Adipocyte (in vitro differentiated cells): ENCODE measurements at regions not wholly inside any gene's neighbourhood (a gene's known extent, or its start where the extent isn't known, plus 50 kb on each side); places are given as distances from the start of the nearest gene placed in this dataset.

ENCODE experiments used
- DNase-seq: peaks from one replicate; pipeline ENCODE4 v3.0.0-alpha.2; 2015; ENCODE audit warnings: low read depth
- H3K27me3 ChIP-seq: replicated peaks from 2 replicates; pipeline ENCODE4 v1.7.0; 2013; ENCODE audit warnings: mild to moderate bottlenecking, low read length, moderate library complexity; ENCODE audit not compliant: control insufficient read depth, insufficient read depth
- H3K36me3 ChIP-seq: 2 replicates; pipeline ENCODE4 v1.7.0; 2013; ENCODE audit warnings: low read length, mild to moderate bottlenecking, moderate library complexity; ENCODE audit not compliant: control insufficient read depth, insufficient read depth, severe bottlenecking
- H3K4me1 ChIP-seq: 2 replicates; pipeline ENCODE4 v1.7.0; 2013; ENCODE audit warnings: mild to moderate bottlenecking, low read length, moderate library complexity; ENCODE audit not compliant: control insufficient read depth, insufficient read depth
- H3K4me3 ChIP-seq: 2 replicates; pipeline ENCODE4 v1.7.0; 2013; ENCODE audit warnings: mild to moderate bottlenecking, low read length, moderate library complexity
- H3K9ac ChIP-seq: 2 replicates; pipeline ENCODE4 v1.7.0; 2013; ENCODE audit warnings: mild to moderate bottlenecking, low read length, moderate library complexity
- H3K9me3 ChIP-seq: 2 replicates; pipeline ENCODE4 v1.7.0; 2013; ENCODE audit warnings: mild to moderate bottlenecking, low read length, moderate library complexity; ENCODE audit not compliant: control insufficient read depth

DNA sequence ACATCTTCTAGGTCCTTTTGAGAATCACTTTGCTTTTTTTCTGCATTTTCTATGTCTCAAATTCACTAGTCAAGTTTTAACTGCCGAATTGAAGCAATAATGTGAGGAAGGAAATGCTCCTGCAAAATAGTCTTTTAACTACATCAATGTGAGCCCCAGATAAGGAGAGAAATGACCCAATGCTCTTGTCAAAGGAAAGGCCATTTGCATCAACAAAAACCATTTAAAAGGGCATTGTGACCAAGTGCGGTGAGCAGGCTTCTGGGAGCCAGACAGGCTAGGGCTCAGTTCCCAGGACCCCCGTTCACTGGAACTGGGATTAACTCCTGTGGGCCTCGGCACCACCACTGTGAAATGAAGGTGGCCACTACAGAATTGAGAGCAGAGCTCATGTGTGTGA, 127.9 kb upstream of the EEPD1 start:
- Histone ChIP-seq H3K27me3 (no peaks in the 10 kb centered on the region), H3K4me1 (peaks cover 48% of the 10 kb centered on the region), H3K4me3 (no peak overlapping the region), H3K36me3 (no peaks in the 10 kb centered on the region), H3K9me3 (peaks cover 4% of the 10 kb centered on the region), H3K9ac (no peak overlapping the region)
- DNase-seq: no peak

DNA sequence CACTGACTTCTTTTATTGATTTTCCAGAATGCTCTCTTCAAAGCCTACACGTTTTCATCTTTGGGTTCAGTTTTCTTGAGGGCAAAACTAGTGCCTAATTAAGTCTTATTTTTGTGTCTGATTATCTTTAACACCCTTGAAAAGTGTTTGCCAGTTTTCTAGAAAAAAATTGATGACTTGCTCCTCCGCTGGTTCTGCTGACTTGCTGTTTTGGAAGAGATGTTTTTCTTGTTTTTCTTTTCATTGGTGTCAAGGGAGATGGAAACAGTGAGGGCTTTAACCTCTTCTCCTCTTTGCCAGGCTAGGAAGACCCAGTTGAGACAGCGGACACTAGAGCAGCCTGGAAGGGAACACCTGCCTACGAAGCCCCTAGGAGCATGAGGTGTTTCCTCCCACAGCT, 123.7 kb upstream of the EEPD1 start:
- no peak for DNase-seq
- Histone ChIP-seq H3K4me1 (peaks cover 25% of the 10 kb centered on the region), H3K9me3 (peaks cover 4% of the 10 kb centered on the region), H3K27me3 (no peaks in the 10 kb centered on the region), H3K4me3 (no peak overlapping the region), H3K9ac (no peak overlapping the region), H3K36me3 (no peaks in the 10 kb centered on the region)

- no peaks in the 10 kb centered on the region for H3K27me3 ChIP-seq
Measured at GRCh38 chr7:36029853-36030515, 123.1 kb upstream of the EEPD1 start.

GRCh38 chr7:36032361-36032818, 120.7 kb upstream of the EEPD1 start:
- Histone ChIP-seq H3K9ac (no peak overlapping the region), H3K4me1 (peaks cover 38% of the 10 kb centered on the region), H3K36me3 (no peaks in the 10 kb centered on the region), H3K9me3 (no peaks in the 10 kb centered on the region), H3K4me3 (no peak overlapping the region), H3K27me3 (no peaks in the 10 kb centered on the region)
- DNase-seq: peak; percentile 33

More at GRCh38 chr7:36029853-36030515, 123.1 kb upstream of the EEPD1 start:
- DNase-seq: no peak
- Histone ChIP-seq H3K9me3 (peaks cover 4% of the 10 kb centered on the region), H3K9ac (no peak overlapping the region), H3K36me3 (no peaks in the 10 kb centered on the region), H3K4me3 (no peak overlapping the region), H3K4me1 (peaks cover 25% of the 10 kb centered on the region)

- no peaks in the 10 kb centered on the region for H3K9me3 ChIP-seq
- peaks cover 31% of the 10 kb centered on the region for H3K4me1 ChIP-seq
- no peaks in the 10 kb centered on the region for H3K36me3 ChIP-seq
- no peaks in the 10 kb centered on the region for H3K27me3 ChIP-seq
- H3K4me3 ChIP-seq: no peak overlapping the region
- DNase-seq: peak; percentile 23
- no peak overlapping the region for H3K9ac ChIP-seq
Measured at GRCh38 chr7:36034020-36034419, 119.0 kb upstream of the EEPD1 start.

DNA sequence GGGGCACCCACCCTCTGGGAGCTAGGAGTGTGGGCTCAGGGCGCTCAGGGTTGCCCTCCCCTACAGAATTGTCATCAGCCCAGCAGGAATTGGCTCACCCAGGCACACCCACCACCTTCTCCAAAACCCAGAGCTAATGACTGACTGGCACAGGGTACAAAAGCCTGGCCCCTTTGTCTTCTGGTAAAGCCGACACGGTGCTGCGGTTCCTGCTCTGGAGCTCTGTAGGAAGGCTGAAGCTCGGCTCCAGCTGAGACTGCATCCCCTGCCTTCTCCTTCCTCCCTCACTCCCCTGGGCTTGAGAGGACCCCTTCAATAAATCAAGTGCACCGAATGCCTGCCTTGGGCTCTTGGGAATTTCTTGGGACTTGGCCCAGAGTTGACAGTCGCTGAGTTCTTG, 117.9 kb upstream of the EEPD1 start:
- Histone ChIP-seq H3K4me1 (peaks cover 22% of the 10 kb centered on the region), H3K9ac (no peak overlapping the region), H3K4me3 (no peak overlapping the region), H3K9me3 (no peaks in the 10 kb centered on the region), H3K36me3 (no peaks in the 10 kb centered on the region), H3K27me3 (no peaks in the 10 kb centered on the region)
- DNase-seq: no peak

DNA sequence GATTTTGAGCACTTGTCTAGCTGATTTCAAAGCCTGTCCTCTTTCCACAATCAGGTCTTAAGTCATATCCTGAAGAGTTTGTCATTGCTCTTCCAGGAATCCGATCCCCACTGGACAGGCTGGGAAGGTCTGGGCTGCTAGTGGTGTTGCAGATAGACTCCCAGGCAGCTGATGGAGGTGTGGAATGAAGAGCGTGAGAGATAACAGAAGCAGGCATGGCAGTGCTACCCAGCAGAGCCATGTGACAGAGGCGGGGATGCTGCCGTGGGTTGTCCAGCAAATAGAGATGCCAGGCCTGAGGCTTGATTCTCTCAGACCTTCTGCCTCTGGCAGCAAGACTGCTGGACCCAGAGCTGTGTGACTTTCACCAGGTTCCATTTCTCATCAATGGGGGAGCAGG, 116.5 kb upstream of the EEPD1 start:
- no peaks in the 10 kb centered on the region for H3K27me3 ChIP-seq
- H3K9me3 ChIP-seq: no peaks in the 10 kb centered on the region
- H3K4me1 ChIP-seq: peaks cover 30% of the 10 kb centered on the region
- DNase-seq: no peak
- no peaks in the 10 kb centered on the region for H3K36me3 ChIP-seq
- H3K4me3 ChIP-seq: peak overlapping the region; percentile 42
- peak overlapping the region; percentile 77 for H3K9ac ChIP-seq

DNA sequence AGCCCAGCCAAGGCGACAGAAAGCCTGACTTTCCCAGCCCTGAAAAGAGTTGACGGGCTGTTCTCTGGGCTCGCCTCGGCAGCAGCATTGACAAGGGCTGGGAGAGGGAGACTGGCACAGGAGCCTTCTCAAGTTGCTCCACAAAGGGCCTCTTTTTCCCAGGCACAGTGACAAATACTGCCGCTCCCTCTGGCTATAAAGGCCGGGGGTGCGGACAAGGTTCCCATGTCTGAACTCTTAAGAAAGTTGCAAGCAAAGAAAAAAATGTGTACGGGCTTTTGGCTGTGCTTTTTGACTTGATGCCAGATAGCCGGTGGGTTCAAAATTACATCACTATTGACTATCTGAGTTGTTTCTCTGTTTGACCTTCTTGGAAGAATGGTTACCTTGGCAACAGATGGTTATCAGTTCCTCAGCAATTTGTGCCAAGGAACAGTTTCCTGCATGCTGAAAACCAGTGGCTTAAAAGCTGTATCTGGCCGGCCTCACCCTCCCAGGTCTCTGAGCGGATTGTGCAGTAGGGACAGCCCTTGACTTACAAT, 115.9 kb upstream of the EEPD1 start:
- Histone ChIP-seq H3K9me3 (no peaks in the 10 kb centered on the region), H3K4me1 (peaks cover 30% of the 10 kb centered on the region), H3K36me3 (no peaks in the 10 kb centered on the region), H3K9ac (peak overlapping the region; percentile 77), H3K4me3 (peak overlapping the region; percentile 42), H3K27me3 (no peaks in the 10 kb centered on the region)
- peak; percentile 89 for DNase-seq

DNA sequence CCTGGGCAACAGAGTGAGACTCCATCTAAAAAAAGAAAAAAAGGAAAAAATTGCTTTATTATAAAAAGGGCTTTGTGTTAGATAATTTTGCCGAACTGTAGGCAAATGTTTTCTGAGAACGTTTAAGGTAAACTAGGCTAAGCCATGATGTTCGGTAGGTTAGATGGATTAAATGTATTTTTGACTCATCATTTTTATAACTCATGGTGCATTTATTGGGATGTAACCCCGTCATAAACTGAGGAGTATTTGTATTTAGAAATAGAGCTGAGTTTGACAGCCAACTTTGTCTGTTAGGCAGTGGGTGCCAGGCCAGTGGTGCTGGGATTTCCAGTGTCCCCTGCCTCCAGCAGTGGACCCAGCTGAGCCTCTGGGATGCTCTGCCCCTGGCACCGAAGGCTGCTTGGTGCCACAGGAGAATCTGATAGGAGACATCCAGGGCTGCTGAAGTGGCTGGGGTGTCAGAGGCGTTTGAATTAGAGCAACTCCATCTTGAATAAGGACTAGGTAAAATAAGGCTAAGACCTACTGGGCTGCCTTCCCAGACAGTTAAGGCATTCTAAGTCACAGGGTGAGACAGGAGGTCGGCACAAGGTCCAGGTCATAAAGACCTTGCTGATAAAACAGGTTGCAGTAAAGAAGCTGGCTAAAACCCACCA, 114.9 kb upstream of the EEPD1 start:
- Histone ChIP-seq H3K4me1 (peaks cover 27% of the 10 kb centered on the region), H3K9me3 (no peaks in the 10 kb centered on the region), H3K27me3 (no peaks in the 10 kb centered on the region), H3K9ac (no peak overlapping the region), H3K36me3 (no peaks in the 10 kb centered on the region), H3K4me3 (no peak overlapping the region)
- DNase-seq: no peak

- DNase-seq: no peak
- no peak overlapping the region for H3K4me3 ChIP-seq
- H3K4me1 ChIP-seq: peaks cover 32% of the 10 kb centered on the region
- no peaks in the 10 kb centered on the region for H3K36me3 ChIP-seq
- H3K9me3 ChIP-seq: no peaks in the 10 kb centered on the region
- no peaks in the 10 kb centered on the region for H3K27me3 ChIP-seq
- no peak overlapping the region for H3K9ac ChIP-seq
Measured at GRCh38 chr7:36039243-36039642, 113.8 kb upstream of the EEPD1 start.

DNA sequence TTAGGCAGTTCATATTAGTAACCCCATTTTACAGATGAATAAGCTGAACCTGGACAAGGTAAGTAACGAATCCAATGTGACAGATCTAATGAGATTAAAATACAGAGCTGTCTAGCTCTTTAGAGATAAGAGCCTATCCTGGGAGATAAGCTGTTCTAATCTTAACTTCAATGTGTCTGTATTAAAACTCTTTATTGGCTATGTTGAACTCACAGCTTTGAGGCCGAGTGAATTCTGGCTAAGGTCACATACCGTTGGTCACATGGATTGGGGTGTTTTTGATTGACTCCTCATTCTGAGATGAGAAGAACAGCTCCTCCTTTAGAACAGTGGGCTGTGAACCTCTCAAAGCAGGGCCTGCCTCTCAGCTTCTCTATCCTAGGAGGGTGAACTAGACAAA, 113.4 kb upstream of the EEPD1 start:
- H3K27me3 ChIP-seq: no peaks in the 10 kb centered on the region

More for the DNA sequence above, 113.4 kb upstream of the EEPD1 start:
- no peak overlapping the region for H3K9ac ChIP-seq
- DNase-seq: no peak
- H3K4me1 ChIP-seq: peaks cover 36% of the 10 kb centered on the region
- H3K4me3 ChIP-seq: no peak overlapping the region
- no peaks in the 10 kb centered on the region for H3K36me3 ChIP-seq
- H3K9me3 ChIP-seq: no peaks in the 10 kb centered on the region
